DOHH2 (cell line): ENCODE measurements at regions not wholly inside any gene's neighbourhood (a gene's known extent, or its start where the extent isn't known, plus 50 kb on each side); places are given as distances from the start of the nearest gene placed in this dataset.

Experiments
- EZH2phosphoT487 ChIP-seq: fragments of 200-600 bp; sonication (generic); IDR thresholded peaks from 2 replicates; pipeline ENCODE4 v1.6.1; 2017; ENCODE audit warnings: borderline replicate concordance, mild to moderate bottlenecking, antibody characterized with exemption, low read length, moderate library complexity, mixed read lengths
- TF ChIP-seq, protein P1 (sequence below): fragments of 200-600 bp; sonication (generic); IDR thresholded peaks from one replicate; pipeline ENCODE4 v1.5.1; 2014; ENCODE audit warnings: antibody characterized with exemption, mild to moderate bottlenecking, low read depth, low read length; ENCODE audit not compliant: poor library complexity, severe bottlenecking

DNA sequence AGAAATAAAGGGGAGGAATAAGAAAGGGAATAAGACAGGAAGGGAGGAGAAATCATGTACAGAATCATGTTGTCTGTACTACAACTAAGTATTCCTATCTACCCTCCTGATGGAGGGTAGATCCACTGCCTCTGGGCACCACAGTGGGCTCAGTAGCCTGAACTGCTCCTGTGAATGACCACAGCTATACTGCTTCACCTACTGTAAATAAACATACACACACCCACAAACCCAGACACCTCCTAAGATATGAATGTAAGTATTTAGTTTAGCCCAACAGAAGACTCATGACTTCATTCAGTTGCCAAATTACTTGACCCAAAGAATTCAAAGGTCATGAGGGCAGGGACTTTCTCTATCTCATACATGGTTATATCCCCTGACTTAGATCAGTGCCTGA, 177.3 kb upstream of the C11orf58 start:
- TF ChIP-seq, protein P1, sequence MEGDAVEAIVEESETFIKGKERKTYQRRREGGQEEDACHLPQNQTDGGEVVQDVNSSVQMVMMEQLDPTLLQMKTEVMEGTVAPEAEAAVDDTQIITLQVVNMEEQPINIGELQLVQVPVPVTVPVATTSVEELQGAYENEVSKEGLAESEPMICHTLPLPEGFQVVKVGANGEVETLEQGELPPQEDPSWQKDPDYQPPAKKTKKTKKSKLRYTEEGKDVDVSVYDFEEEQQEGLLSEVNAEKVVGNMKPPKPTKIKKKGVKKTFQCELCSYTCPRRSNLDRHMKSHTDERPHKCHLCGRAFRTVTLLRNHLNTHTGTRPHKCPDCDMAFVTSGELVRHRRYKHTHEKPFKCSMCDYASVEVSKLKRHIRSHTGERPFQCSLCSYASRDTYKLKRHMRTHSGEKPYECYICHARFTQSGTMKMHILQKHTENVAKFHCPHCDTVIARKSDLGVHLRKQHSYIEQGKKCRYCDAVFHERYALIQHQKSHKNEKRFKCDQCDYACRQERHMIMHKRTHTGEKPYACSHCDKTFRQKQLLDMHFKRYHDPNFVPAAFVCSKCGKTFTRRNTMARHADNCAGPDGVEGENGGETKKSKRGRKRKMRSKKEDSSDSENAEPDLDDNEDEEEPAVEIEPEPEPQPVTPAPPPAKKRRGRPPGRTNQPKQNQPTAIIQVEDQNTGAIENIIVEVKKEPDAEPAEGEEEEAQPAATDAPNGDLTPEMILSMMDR, result no peak
- no peak for TF ChIP-seq EZH2phosphoT487
